Fibroblast of skin of left biceps (primary cell): ENCODE measurements at regions not wholly inside any gene's neighbourhood (a gene's known extent, or its start where the extent isn't known, plus 50 kb on each side); places are given as distances from the start of the nearest gene placed in this dataset.
"Not testable (repeated sequence)": the region's sequence is repeated elsewhere in the genome, so short reads cannot be mapped to it uniquely, and the experiment has no call there.

Experiments used
- DNase-seq, 2 experiments: peaks; one replicate each; pipeline ENCODE4 v3.0.0-alpha.2; 2013; ENCODE audit warnings: low read depth in 2 of 2

DNA sequence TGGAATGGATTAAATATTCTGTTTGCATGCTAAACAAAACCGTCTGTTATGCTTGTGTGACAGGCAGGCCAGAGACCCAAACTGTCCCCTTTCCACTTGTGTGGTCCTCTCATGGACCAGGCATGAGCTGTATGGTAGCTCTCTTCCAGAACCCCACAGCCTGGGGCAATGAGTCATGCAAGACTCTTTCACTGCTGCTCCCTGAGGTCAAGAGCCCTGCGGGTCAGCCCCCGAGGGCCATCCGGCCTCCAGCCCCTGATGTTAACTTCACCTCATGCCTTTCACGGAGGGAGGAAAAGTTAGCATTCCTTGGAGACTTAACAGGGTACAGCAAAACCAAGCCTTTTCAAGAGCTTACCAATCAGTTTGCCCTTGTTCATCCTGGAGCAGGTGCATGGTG, 239.1 kb upstream of the DIO3 start:
- no peak for DNase-seq

DNA sequence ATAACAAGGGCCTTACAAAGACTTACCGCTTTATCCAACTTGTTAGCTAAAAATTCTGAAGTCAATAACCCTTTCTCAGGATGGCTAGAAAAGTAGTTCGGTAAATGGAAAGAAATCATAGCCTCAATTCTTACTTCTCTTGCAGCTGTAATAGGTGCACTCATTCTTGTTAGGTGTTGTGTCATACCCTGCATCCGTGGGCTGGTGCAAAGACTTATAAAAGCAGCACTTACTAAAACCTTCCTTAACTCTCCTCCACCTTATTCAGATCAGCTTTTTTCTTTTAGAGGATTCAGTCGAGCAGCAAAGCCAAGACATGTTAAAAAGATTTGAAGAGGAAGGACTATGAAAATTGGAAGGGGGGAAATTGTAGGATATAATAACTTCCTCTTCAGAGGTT, 238.2 kb upstream of the DIO3 start:
- no peak for DNase-seq

- DNase-seq, result not testable (repeated sequence)
These were observed 237.6 kb upstream of the DIO3 start for GRCh38 chr14:101323614-101324235.

DNA sequence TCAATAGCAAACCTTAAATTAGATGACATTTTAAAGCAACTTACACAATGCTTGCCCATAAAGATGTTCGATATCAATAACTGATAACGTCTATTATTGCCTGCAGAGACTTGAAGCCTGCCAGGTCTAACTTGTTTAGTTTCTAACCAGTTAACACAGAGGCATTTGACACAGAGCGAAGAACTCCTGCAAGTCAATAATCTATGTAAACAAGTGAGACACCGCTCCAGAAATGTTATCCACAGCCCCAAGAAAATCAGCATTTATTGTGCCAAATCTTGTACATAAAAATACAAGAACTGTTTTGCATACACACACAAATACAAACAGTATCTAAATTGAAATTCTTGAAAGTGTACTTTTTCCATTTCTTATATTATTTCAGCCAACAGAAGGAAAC, 236.0 kb upstream of the DIO3 start:
- DNase-seq, result no peak

- no peak for DNase-seq
These were observed 232.8 kb upstream of the DIO3 start for GRCh38 chr14:101328412-101329028.

- DNase-seq, result no peak
These were observed 230.7 kb upstream of the DIO3 start for GRCh38 chr14:101330416-101331140.

DNA sequence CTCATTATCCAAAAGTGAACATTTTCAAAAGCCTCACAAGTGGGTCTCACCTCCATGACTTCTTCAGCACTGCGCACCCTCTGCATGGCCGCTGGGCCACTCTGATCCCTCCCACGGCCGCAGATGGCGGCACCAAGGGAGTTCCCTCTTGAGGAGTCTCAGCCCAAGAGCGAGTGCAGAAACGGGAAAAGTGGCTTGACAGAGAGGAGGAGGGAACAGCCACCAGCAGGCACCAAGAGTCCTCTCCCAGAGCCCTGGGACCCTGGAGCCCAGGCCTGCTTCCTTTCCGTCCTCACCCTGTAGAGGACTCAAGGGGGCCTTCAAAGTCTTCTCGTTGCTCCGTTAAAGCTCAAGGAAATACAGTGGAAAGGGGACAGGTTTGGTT, 230.2 kb upstream of the DIO3 start:
- DNase-seq, result no peak

GRCh38 chr14:101331661-101332169, 229.6 kb upstream of the DIO3 start:
- DNase-seq, result no peak

DNA sequence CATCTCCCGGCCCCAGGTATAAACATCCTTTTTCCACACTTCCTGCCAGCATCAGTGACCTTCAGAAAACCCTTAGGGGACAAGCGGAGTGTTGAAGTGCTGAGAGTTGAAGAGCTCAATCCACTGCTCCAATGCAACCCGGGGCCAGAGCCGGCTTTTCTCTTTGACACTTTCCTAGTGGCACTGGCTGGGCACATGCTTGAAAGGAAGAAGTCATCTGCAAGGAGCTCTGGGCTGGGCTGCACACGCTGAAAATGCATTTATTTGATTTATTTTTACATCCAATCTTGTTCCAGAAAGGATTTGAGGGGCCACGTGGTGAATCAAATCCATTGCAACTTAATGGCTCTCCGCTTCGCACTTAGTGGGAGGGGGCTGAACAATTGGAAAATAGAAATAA, 229.0 kb upstream of the DIO3 start:
- DNase-seq, result no peak

DNA sequence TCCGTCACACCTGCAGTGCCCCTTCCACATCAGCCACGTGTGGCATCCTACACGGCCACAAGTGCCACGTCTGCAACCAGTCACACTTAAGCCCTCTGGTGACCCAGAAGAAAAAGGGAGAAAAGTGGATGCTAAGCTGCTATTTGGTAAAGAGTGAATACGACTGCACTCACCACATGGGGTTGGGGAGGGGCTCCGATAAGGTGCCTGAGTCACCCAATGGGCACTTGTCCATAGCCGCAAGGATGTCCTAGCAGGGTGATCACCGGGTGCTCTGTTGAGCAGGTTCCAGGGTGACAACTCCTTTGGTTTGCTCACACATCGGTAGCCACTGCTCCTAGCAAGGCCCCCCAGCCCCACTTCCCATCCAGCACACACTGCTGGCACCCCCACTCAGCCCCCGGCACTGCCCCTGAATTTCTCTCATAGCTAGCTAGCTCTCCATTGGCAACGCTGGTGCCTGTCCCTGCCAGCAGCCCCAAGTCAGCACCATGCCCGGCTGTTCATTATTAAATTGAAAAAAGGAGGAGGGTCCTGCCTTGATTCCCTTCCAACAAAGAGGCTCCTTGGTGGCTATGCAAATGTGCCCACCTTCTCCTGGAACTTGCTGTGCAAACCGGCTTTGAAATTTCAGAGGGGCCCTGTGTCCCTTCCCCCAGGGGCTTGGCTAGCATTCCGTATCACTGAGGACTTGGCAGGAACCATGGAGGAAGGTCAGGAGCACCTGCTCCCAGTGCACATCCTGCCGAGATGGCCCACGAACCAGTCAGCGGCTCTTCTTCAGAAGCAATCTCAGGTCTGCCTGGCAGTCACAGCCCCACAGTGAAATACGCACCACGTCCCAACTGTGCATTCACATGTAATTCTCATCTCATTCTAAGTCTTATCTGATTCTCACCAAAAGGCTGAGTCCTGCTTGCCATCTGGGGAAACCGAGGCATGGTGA, 227.7 kb upstream of the DIO3 start:
- no peak for DNase-seq

- DNase-seq, result no peak
These were observed 226.6 kb upstream of the DIO3 start for GRCh38 chr14:101334656-101335055.

GRCh38 chr14:101335061-101335661, 226.1 kb upstream of the DIO3 start:
- DNase-seq, result no peak

DNA sequence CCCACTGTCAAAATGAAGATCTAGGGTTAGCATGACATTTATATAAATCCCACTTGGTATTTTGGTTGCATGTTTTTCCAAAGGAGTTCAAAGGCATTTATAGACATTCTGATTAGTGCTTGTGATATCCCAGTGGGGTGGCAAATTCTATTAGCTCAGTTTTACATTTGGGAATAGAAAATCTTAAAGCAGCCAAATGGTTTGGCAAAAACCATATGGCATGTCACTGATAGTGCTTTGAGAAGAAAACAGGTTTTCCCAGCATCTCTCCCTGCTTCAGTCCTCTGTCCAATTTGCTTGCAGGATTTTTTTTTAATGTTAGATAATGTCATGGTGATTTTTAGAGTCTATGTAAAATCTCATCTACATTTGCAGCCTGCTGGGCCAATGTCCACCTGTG, 225.1 kb upstream of the DIO3 start:
- DNase-seq, result no peak

DNA sequence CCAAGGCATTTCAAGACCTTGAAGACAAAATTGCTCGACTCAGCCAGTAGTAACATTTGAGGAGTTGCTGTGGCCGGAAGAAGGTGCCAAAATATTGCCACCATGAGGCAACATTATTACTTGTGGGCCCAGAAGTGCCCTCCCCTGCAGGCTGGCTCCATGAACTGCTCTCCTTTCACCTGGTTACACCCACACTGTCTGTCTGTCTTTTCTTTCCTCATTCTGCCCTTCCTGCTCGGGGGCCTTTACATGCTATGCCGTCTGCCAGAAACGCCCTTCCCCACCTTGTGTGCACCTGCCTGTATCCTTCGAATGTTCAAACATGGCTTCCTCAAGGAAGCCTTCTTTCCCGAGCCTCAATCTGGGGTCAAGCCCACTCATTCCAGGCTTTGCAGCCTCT, 224.2 kb upstream of the DIO3 start:
- no peak for DNase-seq

DNA sequence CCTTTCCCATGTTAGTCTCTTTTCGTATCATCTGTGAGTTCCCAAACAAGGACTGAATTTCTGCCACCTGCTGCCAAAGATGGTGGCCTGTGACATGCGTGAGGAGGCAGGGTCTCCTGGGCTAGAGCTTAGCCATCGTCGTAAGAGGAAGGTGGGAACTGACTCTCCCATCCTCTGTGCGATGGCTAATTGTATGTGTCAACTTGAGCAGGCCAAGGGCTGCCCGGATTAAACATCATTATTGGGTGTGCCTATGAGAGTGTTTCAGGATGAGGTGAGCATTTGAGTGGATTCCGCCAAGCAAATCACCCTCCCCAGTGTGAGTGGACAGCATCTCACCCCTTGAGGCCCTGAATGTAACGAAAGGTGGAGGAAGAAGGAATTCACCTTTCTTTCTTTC, 220.7 kb upstream of the DIO3 start:
- no peak for DNase-seq

DNA sequence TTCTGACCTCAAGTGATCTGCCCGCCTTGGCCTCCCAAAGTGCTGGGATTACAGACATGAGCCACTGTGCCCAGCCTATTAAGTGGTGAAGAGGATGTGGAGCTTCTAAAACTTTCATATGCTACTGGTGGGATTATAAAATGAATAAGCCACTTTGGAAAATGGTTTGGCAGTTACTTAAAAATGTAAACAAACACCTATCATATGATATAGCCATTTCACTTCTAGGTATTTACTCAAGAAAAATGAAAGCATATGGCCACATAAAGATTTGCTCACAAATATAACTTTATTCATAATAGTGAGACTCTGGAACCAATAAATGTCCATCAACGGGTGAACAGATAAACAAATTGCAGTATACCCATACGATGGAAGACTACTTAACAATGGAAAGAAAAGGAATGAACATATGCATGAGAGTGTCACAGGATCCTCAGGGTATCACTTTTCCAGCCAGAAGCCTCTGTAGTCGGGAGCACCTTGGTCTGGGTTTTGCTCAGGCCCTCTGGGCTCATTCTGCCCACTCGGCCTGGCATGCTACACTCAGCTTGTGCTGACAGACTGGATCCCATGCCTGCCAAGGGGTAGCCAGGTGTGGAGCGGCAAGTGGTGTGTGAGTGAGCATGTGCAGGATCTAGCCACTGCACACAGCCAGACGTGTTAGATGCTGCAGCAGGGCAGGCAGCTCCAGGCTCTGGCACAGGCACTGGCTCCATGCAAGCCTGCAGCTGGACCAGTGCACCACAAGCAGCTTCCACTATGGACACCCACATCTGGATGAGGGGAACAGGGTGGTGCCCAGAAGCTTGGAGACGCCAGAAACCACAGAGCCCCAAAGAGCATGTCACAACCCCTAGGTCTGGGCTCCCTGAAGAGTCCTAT, 213.2 kb upstream of the DIO3 start:
- no peak for DNase-seq

DNA sequence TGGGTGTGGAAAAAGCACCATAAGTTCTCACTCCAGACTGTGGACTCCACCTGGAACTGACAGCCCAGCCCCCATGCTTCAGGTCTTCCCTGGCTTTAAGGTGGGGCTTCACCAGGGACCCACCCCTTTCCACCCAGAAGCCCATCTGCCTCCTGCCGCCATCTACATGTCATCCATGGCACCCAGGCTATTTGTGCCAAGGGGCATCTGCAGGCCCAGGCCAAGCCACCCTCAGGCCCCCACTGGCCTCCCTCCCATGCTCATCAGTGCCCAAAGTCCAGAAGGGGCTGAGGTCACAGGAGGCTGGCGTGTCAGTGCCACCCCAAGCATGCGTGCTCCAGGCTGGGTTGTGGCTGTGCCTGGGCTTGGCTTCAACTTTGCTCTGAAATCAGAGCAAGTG, 212.2 kb upstream of the DIO3 start:
- no peak for DNase-seq

GRCh38 chr14:101350021-101350420, 211.3 kb upstream of the DIO3 start:
- DNase-seq, result no peak

GRCh38 chr14:101350691-101351090, 210.6 kb upstream of the DIO3 start:
- DNase-seq, result no peak

- DNase-seq, result no peak
These were observed 210.1 kb upstream of the DIO3 start for GRCh38 chr14:101351146-101351545.

DNA sequence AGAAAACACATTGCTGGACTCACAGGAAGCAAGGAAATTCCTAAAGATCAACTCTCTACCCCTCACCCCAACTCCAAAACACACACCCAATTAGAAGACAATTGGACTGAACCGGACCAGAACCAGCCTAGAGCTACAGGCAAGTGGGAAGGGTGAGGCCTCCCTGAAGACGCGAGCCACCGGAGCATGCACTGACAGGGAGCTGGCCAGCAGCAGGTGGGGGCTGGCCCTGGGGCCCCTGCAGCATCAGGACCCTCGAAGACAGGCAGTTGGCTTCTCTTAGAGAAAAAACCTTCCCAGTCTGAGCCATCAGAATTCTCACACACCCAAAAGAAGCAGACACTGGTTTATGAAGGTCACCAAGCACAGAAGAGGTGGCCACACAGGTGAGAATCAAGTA, 209.5 kb upstream of the DIO3 start:
- DNase-seq, result no peak
